Kidney capillary endothelial cell (primary cell): ENCODE measurements at regions not wholly inside any gene's neighbourhood (a gene's known extent, or its start where the extent isn't known, plus 50 kb on each side); places are given as distances from the start of the nearest gene placed in this dataset.

Source experiments
- DNase-seq: peaks from one replicate; pipeline ENCODE4 v3.0.0-alpha.2; 2018; ENCODE audit warnings: low spot score

DNA sequence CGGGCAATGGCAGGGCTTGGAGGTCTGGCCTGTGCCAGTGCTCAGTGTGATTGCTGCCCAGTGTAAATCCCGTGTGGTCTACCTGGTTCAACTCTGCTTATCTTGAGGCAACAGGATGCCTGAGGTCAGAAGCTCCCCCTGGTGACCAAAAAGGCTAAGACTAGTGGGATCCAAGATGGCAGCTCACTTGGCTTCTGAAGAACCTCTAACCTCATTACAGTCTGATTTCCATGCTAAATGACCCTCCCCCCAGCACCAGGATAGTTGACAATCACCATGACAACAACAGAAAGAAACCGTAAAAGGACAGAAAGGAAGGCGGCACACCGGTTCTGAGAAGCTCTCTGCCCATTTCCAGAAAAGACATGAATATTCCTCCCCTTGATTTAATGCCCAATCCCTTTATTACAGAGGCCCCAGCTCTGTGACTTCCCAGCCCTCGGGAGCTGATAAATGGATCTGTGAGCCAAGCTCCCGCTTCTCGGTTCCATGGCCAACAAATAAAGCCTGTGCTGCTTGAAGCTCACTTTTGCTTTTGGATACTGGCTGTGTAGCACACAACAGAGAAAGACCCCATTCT is 398.4 kb downstream of the CTTN start:
- DNase-seq, result no peak

DNA sequence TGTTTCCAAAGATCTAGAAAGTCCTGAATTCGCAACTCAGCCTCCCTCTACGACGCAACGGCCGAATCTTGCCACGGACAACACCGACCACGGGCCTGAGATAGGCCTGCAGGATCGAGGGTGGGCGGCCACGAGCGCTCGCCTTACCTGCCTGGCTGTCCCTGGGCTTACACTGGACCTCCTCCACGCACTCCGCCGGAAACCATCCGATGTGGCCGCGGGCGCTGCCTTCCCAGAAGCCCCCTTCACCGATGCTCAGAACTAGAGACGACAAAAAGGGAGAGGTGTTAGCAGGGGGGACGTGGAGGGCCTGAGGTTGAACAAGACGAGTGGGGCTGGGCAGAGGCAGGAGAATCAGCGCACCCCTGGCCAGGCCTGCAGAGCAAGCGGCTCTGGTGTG is 400.0 kb downstream of the CTTN start:
- DNase-seq, result no peak

GRCh38 chr11:70799386-70799785 is 401.1 kb downstream of the CTTN start:
- no peak for DNase-seq

- no peak for DNase-seq
These were observed 403.9 kb downstream of the CTTN start for GRCh38 chr11:70802185-70802584.

DNA sequence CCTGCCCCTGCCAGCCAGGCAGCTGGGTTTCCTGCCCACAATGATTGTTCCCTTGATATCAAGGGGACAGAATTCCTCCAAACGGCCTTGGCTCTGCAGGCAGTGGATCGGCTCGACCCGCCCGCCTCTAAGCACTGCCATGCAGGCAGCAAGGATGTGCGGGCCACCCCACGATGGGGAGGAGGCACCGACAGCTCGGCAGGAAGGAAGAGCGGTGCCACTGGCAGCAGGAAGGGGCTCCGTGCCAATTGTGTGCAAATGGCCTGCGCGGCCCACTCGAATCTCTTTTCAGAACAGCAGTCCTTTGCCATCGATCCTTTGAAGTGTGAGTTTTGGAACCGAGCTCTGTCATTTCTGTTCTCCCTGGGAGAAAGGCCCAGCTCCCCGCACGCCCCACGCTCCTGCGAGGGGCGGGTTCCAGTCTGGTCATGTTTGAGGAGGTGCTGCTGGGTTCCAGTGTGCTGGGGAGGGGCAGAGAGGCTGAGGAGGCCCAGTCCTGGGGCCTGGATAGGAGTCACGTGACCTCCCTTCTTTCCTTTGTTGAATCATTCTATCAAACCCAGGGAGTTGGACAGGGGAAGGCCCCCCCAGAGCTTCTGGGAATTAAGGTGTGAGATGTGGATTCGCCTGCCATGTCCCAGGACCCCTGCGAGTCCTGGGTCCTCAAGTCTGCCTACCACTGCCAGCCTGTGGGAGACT is 406.0 kb downstream of the CTTN start:
- DNase-seq, result no peak

GRCh38 chr11:70805243-70805642 is 406.9 kb downstream of the CTTN start:
- no peak for DNase-seq

GRCh38 chr11:70805971-70806370 is 407.6 kb downstream of the CTTN start:
- DNase-seq, result no peak

GRCh38 chr11:70806461-70807194 is 408.3 kb downstream of the CTTN start:
- no peak for DNase-seq

- no peak for DNase-seq
These were observed 408.8 kb downstream of the CTTN start for GRCh38 chr11:70807195-70807543.

GRCh38 chr11:70808686-70809375 is 410.5 kb downstream of the CTTN start:
- DNase-seq, result no peak

DNA sequence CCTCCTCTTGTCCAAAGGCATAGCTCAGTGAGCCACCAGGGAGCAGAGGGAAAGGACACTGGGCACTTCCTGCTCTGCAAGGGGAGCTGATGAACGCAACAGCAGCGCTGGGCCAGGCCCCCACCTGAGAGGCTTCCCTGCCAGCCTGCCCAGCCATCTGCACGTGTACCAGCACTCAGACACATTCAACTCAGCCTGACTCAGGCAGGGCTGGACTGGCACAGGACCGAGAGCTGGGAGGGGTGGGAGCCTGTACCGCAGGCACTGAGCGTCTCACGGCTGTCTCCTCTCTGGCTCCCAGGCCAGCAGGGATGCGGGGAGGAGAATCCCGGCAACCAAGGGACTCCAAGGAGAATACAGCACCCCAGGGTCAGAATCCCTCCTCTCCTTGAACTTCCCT is 411.8 kb downstream of the CTTN start:
- DNase-seq, result no peak

DNA sequence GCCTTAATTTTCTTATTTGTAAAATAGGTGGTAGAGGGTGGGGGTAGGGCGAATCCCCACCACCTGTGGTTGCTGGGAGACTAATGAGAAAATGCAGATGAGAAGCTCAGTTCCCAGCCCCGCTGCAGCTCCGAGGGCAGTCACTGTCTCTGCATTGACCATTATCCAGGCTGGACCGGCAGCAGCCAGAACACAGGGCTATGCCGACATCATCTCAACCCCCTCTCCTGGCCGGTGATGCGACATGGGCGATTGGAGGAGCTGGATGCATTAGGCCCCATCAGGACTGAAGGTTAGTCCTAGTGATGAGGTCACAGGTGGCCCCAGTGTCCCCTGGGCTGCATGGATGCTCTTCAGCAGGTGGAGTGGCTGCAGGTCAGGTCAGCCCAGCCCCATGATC is 412.4 kb downstream of the CTTN start:
- no peak for DNase-seq

DNA sequence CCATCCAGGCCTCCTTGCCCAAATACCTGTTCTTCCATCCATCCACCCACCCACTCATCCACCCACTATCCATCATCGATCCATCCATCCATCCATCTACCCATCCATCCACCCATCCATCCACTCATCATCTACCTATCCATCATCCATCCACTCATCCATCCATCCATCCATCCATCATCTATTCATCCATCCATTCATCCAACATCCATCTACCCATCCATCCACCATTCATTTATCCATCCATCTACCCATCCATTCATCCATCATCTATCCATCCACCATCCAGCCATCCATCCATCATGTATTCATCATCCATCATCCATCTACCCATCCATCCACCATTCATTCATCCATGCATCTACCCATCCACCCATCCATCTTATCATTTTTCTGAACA is 413.2 kb downstream of the CTTN start:
- no peak for DNase-seq

- DNase-seq, result no peak
These were observed 413.6 kb downstream of the CTTN start for GRCh38 chr11:70811915-70812314.

DNA sequence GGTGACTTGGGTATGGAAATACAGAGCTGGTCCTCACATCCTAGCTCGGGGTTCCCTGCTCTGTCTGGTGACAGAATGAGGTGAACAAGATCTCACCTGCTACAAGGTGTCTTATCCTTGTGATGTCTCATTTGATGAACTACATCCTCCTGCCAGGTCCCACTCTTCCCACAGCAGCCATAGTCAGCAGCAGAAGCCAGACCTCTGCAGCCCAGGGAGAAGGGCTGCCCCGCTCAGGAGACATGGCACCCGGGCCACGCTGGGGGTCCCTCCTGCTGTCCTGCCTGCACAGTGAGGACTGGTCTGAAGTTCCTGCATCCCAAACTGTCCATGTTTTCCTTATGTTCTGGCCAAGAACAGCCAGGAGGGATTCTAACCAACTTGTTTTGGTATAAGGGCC is 414.1 kb downstream of the CTTN start:
- no peak for DNase-seq

GRCh38 chr11:70813651-70814050 is 415.3 kb downstream of the CTTN start:
- DNase-seq, result no peak

DNA sequence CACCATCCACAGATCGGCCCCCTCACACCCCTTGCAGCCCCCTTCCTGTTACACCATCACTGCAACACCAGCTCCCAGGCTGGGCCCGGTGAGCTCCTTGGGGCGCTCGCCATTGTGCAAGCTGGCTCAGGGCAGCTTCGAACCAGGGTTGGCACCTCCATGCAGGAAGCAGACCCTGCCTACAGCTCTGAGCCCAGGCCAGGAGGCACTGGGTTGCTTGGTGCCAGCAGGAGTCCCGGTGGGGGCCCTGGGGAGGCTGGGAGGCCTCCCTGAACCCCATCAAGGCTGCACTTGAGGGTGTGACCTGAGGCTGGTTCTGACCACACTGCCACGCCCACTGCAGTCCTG is 417.1 kb downstream of the CTTN start:
- no peak for DNase-seq

DNA sequence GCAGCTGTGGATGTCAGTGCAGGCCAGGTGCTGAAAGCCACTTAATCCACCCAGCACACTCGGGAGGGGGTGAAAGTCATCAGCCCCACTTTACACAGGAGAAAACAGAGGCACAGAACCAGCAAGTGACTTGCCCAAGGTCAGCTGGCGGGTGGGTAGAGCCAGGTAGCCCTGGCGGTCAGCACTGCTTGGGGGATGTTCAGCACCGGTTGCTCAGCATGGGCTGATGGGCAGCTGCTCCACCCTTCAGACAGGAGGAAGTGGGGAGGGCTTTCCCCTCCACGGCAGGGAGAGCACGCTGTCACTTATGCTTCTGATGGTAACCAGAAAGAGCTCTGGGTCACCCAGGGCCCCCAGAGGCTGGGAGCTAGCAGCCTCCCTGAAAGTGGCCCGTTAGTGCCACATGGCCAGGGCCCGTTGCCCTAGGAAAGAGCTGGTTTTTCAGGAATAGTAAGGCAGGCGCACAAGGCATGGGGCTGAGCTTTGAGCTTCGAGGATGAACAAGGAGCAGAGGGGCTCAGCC is 417.9 kb downstream of the CTTN start:
- no peak for DNase-seq

DNA sequence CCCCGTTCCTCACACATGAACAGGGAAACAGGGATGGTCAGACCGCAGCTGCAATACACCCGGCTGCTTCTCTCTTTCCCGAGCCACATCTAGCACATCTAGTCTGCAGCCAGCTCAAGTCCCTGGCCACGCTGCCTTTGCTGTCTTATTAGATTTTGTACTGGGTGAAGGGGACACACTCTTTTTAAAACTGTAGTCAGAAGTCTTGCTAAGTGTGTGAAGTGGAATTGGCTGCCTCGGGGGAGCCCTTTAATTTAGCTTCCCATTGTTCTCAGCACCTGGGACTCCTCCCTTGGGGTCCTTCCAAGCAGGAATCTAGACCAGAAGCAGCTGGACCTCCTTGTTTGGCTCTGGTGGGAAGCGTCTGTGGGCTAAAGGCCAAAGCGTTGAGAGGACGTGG is 420.0 kb downstream of the CTTN start:
- DNase-seq, result no peak

- DNase-seq, result no peak
These were observed 420.7 kb downstream of the CTTN start for GRCh38 chr11:70819022-70819421.

- DNase-seq, result no peak
These were observed 422.0 kb downstream of the CTTN start for GRCh38 chr11:70820311-70820710.

DNA sequence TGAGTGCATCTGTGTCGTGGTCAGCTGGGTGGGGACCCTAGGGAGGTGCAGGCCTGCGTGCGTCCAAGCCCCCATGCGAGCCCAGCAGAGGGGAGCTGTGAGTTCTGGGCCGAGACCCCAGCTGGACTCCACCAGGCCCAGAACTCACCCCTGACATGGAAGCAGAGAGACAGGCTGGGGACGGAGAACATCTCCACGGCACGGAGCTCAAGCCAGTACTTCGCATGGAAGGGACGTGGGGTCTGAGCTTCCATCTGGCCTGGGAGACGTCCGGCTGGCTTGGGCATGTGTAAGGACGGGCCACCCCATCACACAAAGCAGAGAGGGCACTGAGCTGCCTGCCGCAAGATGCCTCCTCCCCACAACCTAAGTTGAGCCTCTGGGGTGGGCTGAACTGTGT is 422.4 kb downstream of the CTTN start:
- DNase-seq, result no peak

DNA sequence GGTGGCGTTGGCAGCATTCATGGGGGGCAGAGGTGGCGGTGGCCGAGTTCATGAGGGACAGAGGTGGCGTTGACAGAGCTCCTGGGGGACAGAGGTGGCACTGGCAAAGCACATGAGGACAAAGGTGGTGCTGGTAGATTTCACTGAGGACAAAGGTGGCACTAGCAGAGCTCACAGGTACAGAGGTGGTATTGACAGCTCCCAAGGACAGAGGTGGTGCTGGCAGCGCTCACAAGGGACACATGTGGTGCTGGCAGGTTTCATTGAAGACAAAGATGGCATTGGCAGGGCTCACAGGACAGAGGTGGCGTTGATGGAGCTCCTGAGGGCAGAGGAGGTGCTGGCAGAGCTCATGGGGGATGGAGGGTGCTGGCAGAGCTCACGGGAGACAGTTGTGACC is 425.4 kb downstream of the CTTN start:
- no peak for DNase-seq
